ENCODE measurements at regions not wholly inside any gene's neighbourhood (a gene's known extent, or its start where the extent isn't known, plus 50 kb on each side); places are given as distances from the start of the nearest gene placed in this dataset.

DNA sequence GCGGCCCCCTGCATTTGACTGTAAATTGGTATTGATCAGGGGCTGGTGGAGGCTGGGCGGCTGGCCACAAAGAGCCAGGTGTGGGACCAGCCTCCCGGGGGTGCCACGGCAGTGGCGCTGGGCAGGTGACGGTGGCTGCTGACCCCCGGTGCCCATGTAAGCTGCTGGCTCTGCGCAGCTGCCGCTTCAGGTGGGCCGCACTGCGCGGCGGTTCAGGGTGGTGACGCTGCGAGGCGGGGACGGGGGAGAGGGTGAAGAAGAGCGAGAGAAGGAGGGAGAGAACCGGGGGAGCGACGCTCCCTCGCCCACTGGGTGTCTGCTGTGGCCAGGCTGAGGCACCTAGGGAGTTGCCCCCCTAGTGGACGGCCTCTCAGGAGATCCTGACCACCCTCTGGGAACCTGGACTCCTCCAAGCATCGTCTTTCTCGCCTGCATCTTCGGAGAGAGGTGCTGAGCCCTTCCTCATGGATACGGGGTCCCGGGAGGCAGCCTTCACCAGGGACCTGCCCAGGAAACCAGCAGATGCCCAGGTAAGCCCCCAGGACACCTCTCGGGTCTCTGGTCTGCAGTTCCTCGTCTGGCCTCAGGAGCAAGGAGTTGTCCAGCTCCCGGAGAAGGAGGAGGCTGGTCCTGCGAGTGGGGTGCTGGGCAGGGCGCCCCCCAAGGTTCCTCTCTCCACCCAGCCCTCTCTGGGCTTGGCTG lies 77.5 kb upstream of the GATA5 start:
- no peak overlapping the region for H2BK15ac ChIP-seq (ENCODE audit: low read length)
- no peaks in the 10 kb centered on the region for H3K9me3 ChIP-seq (replicated peaks in 1 of 2; ENCODE audit: control insufficient read depth in 2 of 2, insufficient read depth in 1 of 2, low read depth in 1 of 2, low read length in 2 of 2)
- no peak overlapping the region for H3K18ac ChIP-seq (ENCODE audit: low read length)
- no peak overlapping the region for H3K4ac ChIP-seq (ENCODE audit: low read length)
- no peak overlapping the region for H3K9ac ChIP-seq (ENCODE audit: low read depth, low read length, poor library complexity)
- no peak overlapping the region for H3K14ac ChIP-seq (ENCODE audit: low read length)
- H3K27me3 ChIP-seq (ENCODE audit: control insufficient read depth in 3 of 3, insufficient read depth in 3 of 3, low read depth in 1 of 3, low read length in 3 of 3), result peaks cover 8 to 99% (median 23%) of the 10 kb centered on the region in 3 experiments
- H2AFZ ChIP-seq (ENCODE audit: low read length), result no peak overlapping the region
- H3K4me3 ChIP-seq (ENCODE audit: low read length in 2 of 2), result no peak overlapping the region
- no peak overlapping the region for H3K27ac ChIP-seq (replicated peaks; ENCODE audit: low read length)
- peaks cover 7 to 10% of the 10 kb centered on the region in 2 donors for H3K4me1 ChIP-seq (ENCODE audit: control insufficient read depth in 2 of 2, insufficient read depth in 1 of 2, low read depth in 1 of 2, low read length in 2 of 2)
- no CpG with 5 or more reads among the region's 33 CpGs for WGBS, 2 donors (ENCODE audit: extremely low coverage in 2 of 2, insufficient read length in 2 of 2, insufficient replicate concordance in 1 of 2)
- no peak overlapping the region for H3K4me2 ChIP-seq (ENCODE audit: insufficient read depth, low read length, poor library complexity, severe bottlenecking)
- H2BK5ac ChIP-seq (ENCODE audit: low read length), result no peak overlapping the region
- no peak overlapping the region for H2AK5ac ChIP-seq (ENCODE audit: low read depth, low read length)
- H3K23ac ChIP-seq (ENCODE audit: low read depth, low read length, poor library complexity), result peak overlapping the region; percentile 18
- H2BK120ac ChIP-seq (ENCODE audit: low read depth, low read length), result no peak overlapping the region
- H2BK12ac ChIP-seq (ENCODE audit: low read length), result no peak overlapping the region
- H3K36me3 ChIP-seq (replicated peaks in 1 of 2; ENCODE audit: control insufficient read depth in 2 of 2, insufficient read depth in 2 of 2, low read length in 2 of 2), result no peaks in the 10 kb centered on the region
- H3K79me1 ChIP-seq (ENCODE audit: low read depth, low read length), result peaks cover 2% of the 10 kb centered on the region
- DNase-seq (ENCODE audit: low spot score), result no peak
- no peak overlapping the region for H4K8ac ChIP-seq (ENCODE audit: low read depth, low read length)
- no peak overlapping the region for H4K91ac ChIP-seq (ENCODE audit: low read depth, low read length, poor library complexity)

DNA sequence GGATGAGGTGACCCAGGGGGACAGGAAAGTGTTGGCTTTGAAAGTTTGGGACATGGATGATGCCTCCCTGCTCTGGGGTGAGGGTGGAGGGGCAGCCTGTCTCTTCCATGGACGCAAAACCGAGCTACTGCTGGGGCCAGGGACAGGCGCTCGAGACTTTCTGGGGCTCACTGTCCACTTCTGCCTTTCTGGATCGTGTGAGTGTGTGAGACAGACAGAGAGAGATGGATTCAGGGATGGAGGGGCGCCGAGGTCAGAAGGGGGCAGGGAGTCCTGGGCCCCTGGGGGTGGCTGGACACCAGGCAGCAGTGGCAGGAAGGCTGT lies 78.0 kb upstream of the GATA5 start:
- Histone ChIP-seq H3K4me1 (ENCODE audit: control insufficient read depth in 2 of 2, insufficient read depth in 1 of 2, low read depth in 1 of 2, low read length in 2 of 2) (peaks cover 5 to 9% of the 10 kb centered on the region in 2 donors), H2AFZ (ENCODE audit: low read length) (no peak overlapping the region), H3K9ac (ENCODE audit: low read depth, low read length, poor library complexity) (no peak overlapping the region), H3K36me3 (replicated peaks in 1 of 2; ENCODE audit: control insufficient read depth in 2 of 2, insufficient read depth in 2 of 2, low read length in 2 of 2) (no peaks in the 10 kb centered on the region), H4K8ac (ENCODE audit: low read depth, low read length) (no peak overlapping the region), H2BK15ac (ENCODE audit: low read length) (no peak overlapping the region), H3K79me1 (ENCODE audit: low read depth, low read length) (peaks cover 2% of the 10 kb centered on the region), H3K27me3 (ENCODE audit: control insufficient read depth in 3 of 3, insufficient read depth in 3 of 3, low read depth in 1 of 3, low read length in 3 of 3) (peaks cover 8 to 99% (median 23%) of the 10 kb centered on the region in 3 experiments), H2AK5ac (ENCODE audit: low read depth, low read length) (peak overlapping the region; percentile 47), H3K18ac (ENCODE audit: low read length) (peak overlapping the region; percentile 72), H3K4me2 (ENCODE audit: insufficient read depth, low read length, poor library complexity, severe bottlenecking) (no peak overlapping the region), H3K9me3 (replicated peaks in 1 of 2; ENCODE audit: control insufficient read depth in 2 of 2, insufficient read depth in 1 of 2, low read depth in 1 of 2, low read length in 2 of 2) (no peaks in the 10 kb centered on the region), H3K4me3 (ENCODE audit: low read length in 2 of 2) (no peak overlapping the region), H2BK12ac (ENCODE audit: low read length) (peak overlapping the region; percentile 18), H2BK120ac (ENCODE audit: low read depth, low read length) (no peak overlapping the region), H3K14ac (ENCODE audit: low read length) (no peak overlapping the region), H3K23ac (ENCODE audit: low read depth, low read length, poor library complexity) (no peak overlapping the region), H2BK5ac (ENCODE audit: low read length) (no peak overlapping the region), H3K27ac (replicated peaks; ENCODE audit: low read length) (no peak overlapping the region), H4K91ac (ENCODE audit: low read depth, low read length, poor library complexity) (no peak overlapping the region), H3K4ac (ENCODE audit: low read length) (peak overlapping the region; percentile 27)
- no CpG with 5 or more reads among the region's 7 CpGs for WGBS, 2 donors (ENCODE audit: extremely low coverage in 2 of 2, insufficient read length in 2 of 2, insufficient replicate concordance in 1 of 2)
- no peak for DNase-seq (ENCODE audit: low spot score)

DNA sequence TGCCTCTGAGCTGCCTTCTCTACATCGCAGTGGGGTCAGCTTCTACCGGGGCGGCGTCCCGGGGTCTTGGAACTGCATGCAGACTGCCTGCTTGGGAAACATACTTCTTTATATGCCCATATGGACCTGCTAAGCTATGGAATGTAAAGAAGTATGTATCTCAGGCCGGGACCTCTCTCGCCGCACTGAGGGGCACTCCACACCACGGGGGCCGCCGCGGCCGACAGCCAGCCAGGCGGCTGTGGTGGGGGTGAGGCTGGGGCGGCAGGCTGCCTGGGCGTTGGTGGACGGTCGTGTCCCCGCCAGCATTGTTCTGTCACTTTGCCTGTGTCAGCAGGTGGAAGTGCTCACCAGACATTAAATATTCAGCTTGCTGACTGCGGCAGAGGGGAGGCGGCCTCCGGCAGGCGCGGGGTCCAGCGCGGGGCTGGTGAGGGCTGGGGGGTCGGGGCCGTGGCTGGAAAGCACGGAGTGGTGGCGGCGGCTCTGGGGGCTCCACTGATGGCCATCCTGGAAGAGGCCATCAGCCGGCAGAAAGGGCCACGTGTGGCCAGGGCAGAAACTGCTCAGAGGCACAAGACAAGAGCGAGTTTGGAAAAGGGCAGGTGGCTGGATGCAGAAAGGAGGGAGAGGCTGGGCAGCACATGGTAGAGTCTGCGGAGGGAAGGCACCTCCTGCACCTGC lies 78.6 kb upstream of the GATA5 start:
- Histone ChIP-seq H3K9me3 (replicated peaks in 1 of 2; ENCODE audit: control insufficient read depth in 2 of 2, insufficient read depth in 1 of 2, low read depth in 1 of 2, low read length in 2 of 2) (no peaks in the 10 kb centered on the region), H3K27me3 (ENCODE audit: control insufficient read depth in 3 of 3, insufficient read depth in 3 of 3, low read depth in 1 of 3, low read length in 3 of 3) (peaks cover 8 to 99% (median 23%) of the 10 kb centered on the region in 3 experiments), H3K79me1 (ENCODE audit: low read depth, low read length) (peaks cover 2% of the 10 kb centered on the region), H3K27ac (replicated peaks; ENCODE audit: low read length) (no peak overlapping the region), H3K14ac (ENCODE audit: low read length) (peak overlapping the region; percentile 71), H2BK15ac (ENCODE audit: low read length) (no peak overlapping the region), H4K91ac (ENCODE audit: low read depth, low read length, poor library complexity) (no peak overlapping the region), H3K4ac (ENCODE audit: low read length) (no peak overlapping the region), H3K4me2 (ENCODE audit: insufficient read depth, low read length, poor library complexity, severe bottlenecking) (no peak overlapping the region), H3K23ac (ENCODE audit: low read depth, low read length, poor library complexity) (peak overlapping the region; percentile 85), H3K36me3 (replicated peaks in 1 of 2; ENCODE audit: control insufficient read depth in 2 of 2, insufficient read depth in 2 of 2, low read length in 2 of 2) (no peaks in the 10 kb centered on the region), H3K18ac (ENCODE audit: low read length) (peak overlapping the region; percentile 71), H2BK12ac (ENCODE audit: low read length) (peak overlapping the region; percentile 18), H3K4me1 (ENCODE audit: control insufficient read depth in 2 of 2, insufficient read depth in 1 of 2, low read depth in 1 of 2, low read length in 2 of 2) (peaks cover 5 to 9% of the 10 kb centered on the region in 2 donors), H2AFZ (ENCODE audit: low read length) (no peak overlapping the region), H2BK5ac (ENCODE audit: low read length) (peak overlapping the region; percentile 5), H3K9ac (ENCODE audit: low read depth, low read length, poor library complexity) (peak overlapping the region; percentile 44), H2BK120ac (ENCODE audit: low read depth, low read length) (peak overlapping the region; percentile 61), H2AK5ac (ENCODE audit: low read depth, low read length) (peak overlapping the region; percentile 47), H4K8ac (ENCODE audit: low read depth, low read length) (no peak overlapping the region), H3K4me3 (ENCODE audit: low read length in 2 of 2) (no peak overlapping the region)
- WGBS, 2 donors (ENCODE audit: extremely low coverage in 2 of 2, insufficient read length in 2 of 2, insufficient replicate concordance in 1 of 2), result no CpG with 5 or more reads among the region's 35 CpGs
- no peak for DNase-seq (ENCODE audit: low spot score)

DNA sequence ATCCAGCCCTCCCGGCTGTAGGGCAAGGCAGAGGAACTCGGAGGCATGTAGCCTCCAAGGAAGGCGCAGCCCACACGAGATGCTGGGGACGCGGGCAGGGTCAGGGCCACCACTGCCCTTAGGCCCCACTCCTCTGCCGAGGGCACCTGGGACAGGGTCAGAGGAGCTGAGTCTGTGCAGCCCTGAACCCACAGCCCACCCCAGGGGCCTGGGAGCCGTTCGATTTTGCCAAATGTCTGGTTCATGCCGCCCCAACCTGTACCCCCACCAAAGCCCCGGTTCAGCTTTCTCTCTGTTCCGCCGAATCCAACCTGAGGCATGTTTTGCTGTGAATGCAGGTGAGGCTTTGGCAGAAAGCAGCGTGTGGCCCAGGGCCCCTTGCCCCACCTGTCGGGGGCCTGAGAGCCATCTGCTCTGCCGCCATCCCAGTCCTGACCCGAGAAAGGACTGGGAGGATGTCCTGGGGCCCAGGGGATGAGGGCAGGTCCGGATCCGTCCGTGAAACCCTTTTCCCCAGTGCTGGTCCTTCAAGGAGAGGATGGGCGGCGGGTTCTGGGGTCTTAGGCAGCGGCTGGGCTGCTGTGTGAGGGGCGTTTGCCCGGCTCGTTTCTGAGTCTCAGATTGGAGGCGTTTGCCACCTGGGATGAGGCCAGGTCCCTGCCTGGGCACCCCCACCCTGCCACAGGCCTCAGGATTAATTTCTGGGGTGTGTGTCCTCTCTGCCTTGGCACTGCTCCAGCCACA lies 79.3 kb upstream of the GATA5 start:
- Histone ChIP-seq H3K4ac (ENCODE audit: low read length) (no peak overlapping the region), H3K9me3 (replicated peaks in 1 of 2; ENCODE audit: control insufficient read depth in 2 of 2, insufficient read depth in 1 of 2, low read depth in 1 of 2, low read length in 2 of 2) (no peaks in the 10 kb centered on the region), H3K27me3 (ENCODE audit: control insufficient read depth in 3 of 3, insufficient read depth in 3 of 3, low read depth in 1 of 3, low read length in 3 of 3) (peaks cover 8 to 98% (median 21%) of the 10 kb centered on the region in 3 experiments), H2AK5ac (ENCODE audit: low read depth, low read length) (peak overlapping the region; percentile 47), H3K23ac (ENCODE audit: low read depth, low read length, poor library complexity) (peak overlapping the region; percentile 85), H3K79me1 (ENCODE audit: low read depth, low read length) (peaks cover 2% of the 10 kb centered on the region), H2AFZ (ENCODE audit: low read length) (no peak overlapping the region), H3K9ac (ENCODE audit: low read depth, low read length, poor library complexity) (no peak overlapping the region), H4K91ac (ENCODE audit: low read depth, low read length, poor library complexity) (no peak overlapping the region), H2BK12ac (ENCODE audit: low read length) (no peak overlapping the region), H2BK5ac (ENCODE audit: low read length) (peak overlapping the region; percentile 5), H3K36me3 (replicated peaks in 1 of 2; ENCODE audit: control insufficient read depth in 2 of 2, insufficient read depth in 2 of 2, low read length in 2 of 2) (no peaks in the 10 kb centered on the region), H3K4me1 (ENCODE audit: control insufficient read depth in 2 of 2, insufficient read depth in 1 of 2, low read depth in 1 of 2, low read length in 2 of 2) (peaks cover 5 to 7% of the 10 kb centered on the region in 2 donors), H2BK120ac (ENCODE audit: low read depth, low read length) (peak overlapping the region; percentile 61), H3K18ac (ENCODE audit: low read length) (peak overlapping the region; percentile 80), H2BK15ac (ENCODE audit: low read length) (no peak overlapping the region), H3K4me2 (ENCODE audit: insufficient read depth, low read length, poor library complexity, severe bottlenecking) (no peak overlapping the region), H4K8ac (ENCODE audit: low read depth, low read length) (no peak overlapping the region), H3K4me3 (ENCODE audit: low read length in 2 of 2) (no peak overlapping the region), H3K14ac (ENCODE audit: low read length) (no peak overlapping the region), H3K27ac (replicated peaks; ENCODE audit: low read length) (no peak overlapping the region)
- no peak for DNase-seq (ENCODE audit: low spot score)
- WGBS, 2 donors (ENCODE audit: extremely low coverage in 2 of 2, insufficient read length in 2 of 2, insufficient replicate concordance in 1 of 2), result no CpG with 5 or more reads among the region's 27 CpGs

All from neuronal stem cell (in vitro differentiated cells).